ENCODE measurements at regions not wholly inside any gene's neighbourhood (a gene's known extent, or its start where the extent isn't known, plus 50 kb on each side); places are given as distances from the start of the nearest gene placed in this dataset.

DNA sequence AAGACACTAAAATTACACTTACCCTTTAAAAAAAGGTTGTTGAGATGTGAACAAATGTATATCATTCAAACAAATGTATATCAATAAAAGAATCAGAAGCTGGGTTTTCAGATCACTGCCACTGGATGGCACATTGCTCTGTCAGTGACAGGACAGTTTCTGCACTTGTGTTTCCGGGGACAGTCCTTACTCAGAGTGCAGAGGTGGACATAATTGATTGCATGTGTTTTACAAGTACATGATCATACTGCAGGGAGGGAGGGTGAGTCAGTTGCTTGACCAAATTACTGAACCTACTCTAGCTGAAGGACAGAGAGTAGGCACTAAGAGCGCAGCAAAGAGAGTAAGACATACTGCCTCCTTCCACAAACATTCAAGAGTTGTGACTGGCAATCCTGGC, 302.3 kb downstream of the TENT5A start:
- POLR2A ChIA-PET: no interaction called here
- H3K4me2 ChIP-seq (ENCODE audit: low read length): peak overlapping the region; percentile 24; the same call in 1 of the 2 replicates
- DNase-seq (ENCODE audit: low read depth, low spot score) (peak; percentile 74), ATAC-seq (peak; percentile 60)
- BruUV-seq (replicated peaks): no TSS peak
- CTCF ChIA-PET: interaction anchor here (1.0 kb wide), 1 partner anchor 303 kb away, joined by 3 read pairs; no protein-coding TSS in a partner anchor
- no peak overlapping the region for H3K27ac ChIP-seq (ENCODE audit: low read depth, low read length)
- no peaks in the 10 kb centered on the region for H3K27me3 ChIP-seq (ENCODE audit: insufficient read depth, low read length)
- intact Hi-C loops (cut with micrococcal nuclease): loop anchor here (1.0 kb wide), 1 partner anchor 303 kb away; no protein-coding TSS in a partner anchor
- RAD21 ChIA-PET (ENCODE audit: low non-redundant PET in 1 of 2, low total read pairs in 2 of 2, uncharacterized antibody in 2 of 2, unreplicated experiment in 2 of 2): interaction anchor here in 1 of 2 experiments (1.1 kb wide), 1 partner anchor 303 kb away, joined by 3 read pairs; the partner anchor contains the start of gene TENT5A
- H3K9me3 ChIP-seq (ENCODE audit: control insufficient read depth in 1 of 2, insufficient read depth in 1 of 2, low read depth in 1 of 2, low read length in 2 of 2): no peaks in the 10 kb centered on the region
- peaks cover 5 to 32% of the 10 kb centered on the region in 2 experiments; a peak in 3 of 4 replicates for H3K4me1 ChIP-seq (ENCODE audit: control insufficient read depth in 1 of 2, insufficient read depth in 2 of 2, low read length in 2 of 2)
- H3K4me3 ChIP-seq (replicated peaks in 1 of 2; ENCODE audit: low read depth in 1 of 2, low read length in 2 of 2): no peak overlapping the region
- H3K79me2 ChIP-seq (ENCODE audit: insufficient read depth, low read length): no peaks in the 10 kb centered on the region
- H2AFZ ChIP-seq (ENCODE audit: low read depth, low read length, poor library complexity, severe bottlenecking): peak overlapping the region; percentile 14
- no peak overlapping the region for H3K9ac ChIP-seq (ENCODE audit: low read length)
- H4K20me1 ChIP-seq (ENCODE audit: insufficient read depth): no peaks in the 10 kb centered on the region
- no peaks in the 10 kb centered on the region for H3K36me3 ChIP-seq (ENCODE audit: control insufficient read depth in 1 of 2, insufficient read depth in 2 of 2, low read length in 2 of 2)
- no peaks in the 10 kb centered on the region for H3K9me2 ChIP-seq (ENCODE audit: insufficient read depth)
- TF ChIP-seq RAD21 (IDR thresholded peaks at IDR 0.05; ENCODE audit: low read depth) (peak; percentile 67), EZH2phosphoT487 (IDR thresholded peaks at IDR 0.05; ENCODE audit: borderline replicate concordance) (no peak), SIN3A (IDR thresholded peaks at IDR 0.05; ENCODE audit: low read depth) (no peak), POLR2AphosphoS5 (IDR thresholded peaks at IDR 0.05; ENCODE audit: low read depth, low read length) (peak; percentile 43; the same call in 1 of the 2 replicates), CBX3 (IDR thresholded peaks at IDR 0.05; ENCODE audit: low read depth) (peak; percentile 74; the same call in 1 of the 2 replicates), EGR1 (IDR thresholded peaks at IDR 0.05; ENCODE audit: low read depth) (peak; percentile 15; the same call in 1 of the 2 replicates), FOSL1 (IDR thresholded peaks at IDR 0.05; ENCODE audit: low read depth) (peak; percentile 32; the same call in 1 of the 2 replicates), ZNF274 (IDR thresholded peaks at IDR 0.05; ENCODE audit: low read depth, low read length) (no peak), SRF (IDR thresholded peaks at IDR 0.05; ENCODE audit: low read depth) (no peak), YY1 (IDR thresholded peaks at IDR 0.05; ENCODE audit: extremely low read depth, insufficient replicate concordance, low read depth, low read length) (peak; percentile 35), ZFX (IDR thresholded peaks at IDR 0.05) (no peak), REST (IDR thresholded peaks at IDR 0.05; ENCODE audit: low read depth) (no peak), CEBPB (IDR thresholded peaks at IDR 0.05; ENCODE audit: low read depth) (peak; percentile 59), ELF1 (IDR thresholded peaks at IDR 0.05; ENCODE audit: borderline replicate concordance, low read depth) (no peak), JUND (IDR thresholded peaks at IDR 0.05) (no peak), SP1 (IDR thresholded peaks at IDR 0.05; ENCODE audit: low read depth) (peak; percentile 28; the same call in 1 of the 2 replicates), ZBTB33 (IDR thresholded peaks at IDR 0.05; ENCODE audit: extremely low read depth, insufficient replicate concordance, low read length) (no peak)
- TF ChIP-seq, protein P1, sequence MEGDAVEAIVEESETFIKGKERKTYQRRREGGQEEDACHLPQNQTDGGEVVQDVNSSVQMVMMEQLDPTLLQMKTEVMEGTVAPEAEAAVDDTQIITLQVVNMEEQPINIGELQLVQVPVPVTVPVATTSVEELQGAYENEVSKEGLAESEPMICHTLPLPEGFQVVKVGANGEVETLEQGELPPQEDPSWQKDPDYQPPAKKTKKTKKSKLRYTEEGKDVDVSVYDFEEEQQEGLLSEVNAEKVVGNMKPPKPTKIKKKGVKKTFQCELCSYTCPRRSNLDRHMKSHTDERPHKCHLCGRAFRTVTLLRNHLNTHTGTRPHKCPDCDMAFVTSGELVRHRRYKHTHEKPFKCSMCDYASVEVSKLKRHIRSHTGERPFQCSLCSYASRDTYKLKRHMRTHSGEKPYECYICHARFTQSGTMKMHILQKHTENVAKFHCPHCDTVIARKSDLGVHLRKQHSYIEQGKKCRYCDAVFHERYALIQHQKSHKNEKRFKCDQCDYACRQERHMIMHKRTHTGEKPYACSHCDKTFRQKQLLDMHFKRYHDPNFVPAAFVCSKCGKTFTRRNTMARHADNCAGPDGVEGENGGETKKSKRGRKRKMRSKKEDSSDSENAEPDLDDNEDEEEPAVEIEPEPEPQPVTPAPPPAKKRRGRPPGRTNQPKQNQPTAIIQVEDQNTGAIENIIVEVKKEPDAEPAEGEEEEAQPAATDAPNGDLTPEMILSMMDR (IDR thresholded peaks at IDR 0.05 in 2 of 3, conservative IDR thresholded peaks at IDR 0.05 in 1 of 3; ENCODE audit: borderline replicate concordance in 1 of 3, insufficient read depth in 1 of 3, low read depth in 2 of 3, low read length in 2 of 3): peak; percentile 21 to 39 (median 34); a peak in 3 of 6 replicates
- TF ChIP-seq, protein P2, sequence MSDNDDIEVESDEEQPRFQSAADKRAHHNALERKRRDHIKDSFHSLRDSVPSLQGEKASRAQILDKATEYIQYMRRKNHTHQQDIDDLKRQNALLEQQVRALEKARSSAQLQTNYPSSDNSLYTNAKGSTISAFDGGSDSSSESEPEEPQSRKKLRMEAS (IDR thresholded peaks at IDR 0.05): peak; percentile 61; the same call in 1 of the 2 replicates
- TF ChIP-seq, protein P3, sequence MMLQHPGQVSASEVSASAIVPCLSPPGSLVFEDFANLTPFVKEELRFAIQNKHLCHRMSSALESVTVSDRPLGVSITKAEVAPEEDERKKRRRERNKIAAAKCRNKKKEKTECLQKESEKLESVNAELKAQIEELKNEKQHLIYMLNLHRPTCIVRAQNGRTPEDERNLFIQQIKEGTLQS (IDR thresholded peaks at IDR 0.05): no peak
